LNCaP clone FGC (cell line): ENCODE measurements at regions not wholly inside any gene's neighbourhood (a gene's known extent, or its start where the extent isn't known, plus 50 kb on each side); places are given as distances from the start of the nearest gene placed in this dataset.

Experiments
- DNase-seq: peaks from one replicate; pipeline ENCODE4 v3.0.0-alpha.2; 2011; ENCODE audit warnings: low read depth
- H3K4me3 ChIP-seq: 2 replicates; pipeline ENCODE4 v1.5.1; 2011; ENCODE audit warnings: mild to moderate bottlenecking, low read depth, low read length, control low read depth
- CTCF ChIP-seq: IDR thresholded peaks from 2 replicates; pipeline ENCODE4 v1.5.1; 2012; ENCODE audit warnings: mild to moderate bottlenecking; ENCODE audit not compliant: control insufficient read depth, insufficient read depth; ENCODE audit errors: extremely low read depth

DNA sequence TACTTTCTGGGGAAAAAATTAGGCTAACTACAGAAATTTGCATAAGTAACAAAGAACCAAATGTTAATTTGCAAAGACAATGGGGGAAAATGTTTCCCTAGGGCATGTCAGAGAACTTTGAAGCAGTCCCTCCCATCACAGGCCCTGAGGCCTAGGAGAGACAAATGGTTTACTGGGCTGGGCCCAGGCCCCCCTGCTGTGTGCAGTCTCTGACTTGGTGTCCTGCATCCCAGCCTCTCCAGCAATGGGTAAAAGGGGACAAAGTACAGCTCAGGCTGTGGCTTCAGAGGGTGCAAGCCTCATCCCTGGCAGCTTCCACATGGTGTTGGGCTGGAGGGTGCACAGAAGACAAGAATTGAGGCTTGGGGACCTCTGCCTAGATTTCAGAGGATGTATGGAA lies 788.4 kb downstream of the FRK start:
- H3K4me3 ChIP-seq, result no peak overlapping the region
- TF ChIP-seq CTCF, result no peak
- no peak for DNase-seq

- no peak for DNase-seq
- H3K4me3 ChIP-seq, result no peak overlapping the region
- TF ChIP-seq CTCF, result peak; percentile 40
These were observed 789.3 kb downstream of the FRK start for GRCh38 chr6:115271434-115271833.

DNA sequence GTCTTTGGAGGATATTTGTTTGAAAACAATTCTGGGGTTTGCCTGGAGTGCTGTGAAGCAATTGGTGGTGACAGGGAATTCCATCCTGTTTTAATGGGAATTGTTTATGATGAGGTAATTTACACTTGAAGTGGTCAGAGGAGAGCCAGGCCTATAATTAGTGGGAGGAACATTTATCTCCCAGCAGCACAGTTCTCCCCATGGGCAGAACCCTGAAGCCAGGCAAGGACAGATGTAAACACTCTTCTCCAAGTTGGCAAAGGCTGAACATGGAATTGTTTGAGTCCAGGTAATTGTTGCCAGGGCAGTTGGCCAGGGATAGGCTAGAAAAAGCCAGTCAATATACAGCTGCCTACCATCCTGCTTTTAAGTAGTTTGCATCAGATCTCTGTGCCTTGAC lies 789.7 kb downstream of the FRK start:
- H3K4me3 ChIP-seq, result no peak overlapping the region
- no peak for TF ChIP-seq CTCF
- DNase-seq, result peak; percentile 45

GRCh38 chr6:115241373-115241772 lies 819.3 kb downstream of the FRK start:
- DNase-seq, result no peak
- no peak overlapping the region for H3K4me3 ChIP-seq
- TF ChIP-seq CTCF, result no peak

GRCh38 chr6:115221198-115221597 lies 839.5 kb downstream of the FRK start:
- H3K4me3 ChIP-seq, result no peak overlapping the region
- no peak for TF ChIP-seq CTCF
- no peak for DNase-seq

GRCh38 chr6:115220551-115221159 lies 840.0 kb downstream of the FRK start:
- no peak for DNase-seq
- no peak for TF ChIP-seq CTCF
- H3K4me3 ChIP-seq, result no peak overlapping the region

- TF ChIP-seq CTCF, result no peak
- no peak for DNase-seq
- no peak overlapping the region for H3K4me3 ChIP-seq
These were observed 841.0 kb downstream of the FRK start for GRCh38 chr6:115219645-115220044.
